ENCODE measurements at regions not wholly inside any gene's neighbourhood (a gene's known extent, or its start where the extent isn't known, plus 50 kb on each side); places are given as distances from the start of the nearest gene placed in this dataset.

DNA sequence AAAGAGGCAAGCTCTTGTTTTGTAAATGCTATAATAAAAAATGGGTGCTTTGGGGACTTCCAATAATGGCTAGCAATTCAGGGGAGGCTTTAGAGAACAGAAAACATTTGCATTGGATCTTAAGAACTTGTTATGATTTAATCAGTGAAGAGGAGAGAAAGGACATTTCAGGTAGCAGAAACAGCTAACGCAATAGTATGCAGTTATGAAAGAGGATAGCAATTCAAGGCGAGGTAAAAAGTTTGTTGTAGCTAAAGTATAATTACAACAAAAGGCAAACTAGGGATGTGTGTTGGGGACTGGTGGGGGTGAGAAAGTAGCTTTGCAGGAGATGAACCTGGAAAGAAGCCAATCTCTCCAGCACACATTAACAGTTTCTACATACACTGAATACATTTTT is 558.7 kb upstream of the SEMA6D start:
- H3K27ac ChIP-seq (ENCODE audit: low read depth, low read length), result no peak overlapping the region
- TF ChIP-seq, protein P1, sequence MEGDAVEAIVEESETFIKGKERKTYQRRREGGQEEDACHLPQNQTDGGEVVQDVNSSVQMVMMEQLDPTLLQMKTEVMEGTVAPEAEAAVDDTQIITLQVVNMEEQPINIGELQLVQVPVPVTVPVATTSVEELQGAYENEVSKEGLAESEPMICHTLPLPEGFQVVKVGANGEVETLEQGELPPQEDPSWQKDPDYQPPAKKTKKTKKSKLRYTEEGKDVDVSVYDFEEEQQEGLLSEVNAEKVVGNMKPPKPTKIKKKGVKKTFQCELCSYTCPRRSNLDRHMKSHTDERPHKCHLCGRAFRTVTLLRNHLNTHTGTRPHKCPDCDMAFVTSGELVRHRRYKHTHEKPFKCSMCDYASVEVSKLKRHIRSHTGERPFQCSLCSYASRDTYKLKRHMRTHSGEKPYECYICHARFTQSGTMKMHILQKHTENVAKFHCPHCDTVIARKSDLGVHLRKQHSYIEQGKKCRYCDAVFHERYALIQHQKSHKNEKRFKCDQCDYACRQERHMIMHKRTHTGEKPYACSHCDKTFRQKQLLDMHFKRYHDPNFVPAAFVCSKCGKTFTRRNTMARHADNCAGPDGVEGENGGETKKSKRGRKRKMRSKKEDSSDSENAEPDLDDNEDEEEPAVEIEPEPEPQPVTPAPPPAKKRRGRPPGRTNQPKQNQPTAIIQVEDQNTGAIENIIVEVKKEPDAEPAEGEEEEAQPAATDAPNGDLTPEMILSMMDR (IDR thresholded peaks at IDR 0.05; ENCODE audit: low read depth, low read length, poor library complexity, severe bottlenecking), result no peak
- no peak for TF ChIP-seq EZH2phosphoT487 (IDR thresholded peaks at IDR 0.05; ENCODE audit: borderline replicate concordance, low read length)
- H3K4me2 ChIP-seq (ENCODE audit: low read length), result no peak overlapping the region
- H3F3A ChIP-seq (ENCODE audit: control insufficient read depth, insufficient read depth), result no peaks in the 10 kb centered on the region
- H3K79me2 ChIP-seq (ENCODE audit: control insufficient read depth, low read length), result no peaks in the 10 kb centered on the region
- no peak overlapping the region for H3K4me3 ChIP-seq (ENCODE audit: low read length)
- H3K4me1 ChIP-seq (ENCODE audit: control insufficient read depth, low read length), result no peaks in the 10 kb centered on the region
- no peaks in the 10 kb centered on the region for H3K36me3 ChIP-seq (ENCODE audit: control insufficient read depth, low read length)
- H3K27me3 ChIP-seq (ENCODE audit: control insufficient read depth, low read length), result no peaks in the 10 kb centered on the region
- H3K9me2 ChIP-seq (replicated peaks; ENCODE audit: control insufficient read depth, low read length), result no peaks in the 10 kb centered on the region
- no peaks in the 10 kb centered on the region for H3K9me3 ChIP-seq (ENCODE audit: control insufficient read depth, insufficient read depth, low read length)
- no peaks in the 10 kb centered on the region for H4K20me1 ChIP-seq (ENCODE audit: control insufficient read depth, insufficient read depth, low read depth, low read length)

DNA sequence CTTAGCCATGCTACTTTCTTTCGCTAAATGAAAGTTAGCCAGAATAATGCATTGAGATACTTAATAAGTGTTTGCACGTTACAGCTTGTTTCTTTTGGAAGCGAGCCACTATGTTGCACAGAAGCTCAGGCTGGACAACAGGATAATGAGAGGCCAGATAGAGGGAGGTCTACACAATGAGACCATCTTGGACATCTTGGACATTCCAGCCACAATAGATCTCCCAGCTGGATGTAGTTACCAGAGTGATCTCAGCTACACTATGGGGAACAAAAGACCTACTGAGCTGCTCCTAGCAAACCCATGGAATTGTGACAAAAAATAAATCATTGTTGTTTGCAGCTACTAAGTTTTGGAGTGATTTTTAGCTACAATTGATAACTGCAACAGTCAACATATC is 540.1 kb upstream of the SEMA6D start:
- Histone ChIP-seq H3K27ac (ENCODE audit: low read depth, low read length) (no peak overlapping the region), H3K36me3 (ENCODE audit: control insufficient read depth, low read length) (no peaks in the 10 kb centered on the region), H3F3A (ENCODE audit: control insufficient read depth, insufficient read depth) (no peaks in the 10 kb centered on the region), H3K4me1 (ENCODE audit: control insufficient read depth, low read length) (no peaks in the 10 kb centered on the region), H4K20me1 (ENCODE audit: control insufficient read depth, insufficient read depth, low read depth, low read length) (no peaks in the 10 kb centered on the region), H3K4me2 (ENCODE audit: low read length) (no peak overlapping the region), H3K27me3 (ENCODE audit: control insufficient read depth, low read length) (no peaks in the 10 kb centered on the region), H3K4me3 (ENCODE audit: low read length) (no peak overlapping the region), H3K9me3 (ENCODE audit: control insufficient read depth, insufficient read depth, low read length) (no peaks in the 10 kb centered on the region), H3K79me2 (ENCODE audit: control insufficient read depth, low read length) (no peaks in the 10 kb centered on the region), H3K9me2 (replicated peaks; ENCODE audit: control insufficient read depth, low read length) (no peaks in the 10 kb centered on the region)
- TF ChIP-seq, protein P1 (IDR thresholded peaks at IDR 0.05; ENCODE audit: low read depth, low read length, poor library complexity, severe bottlenecking), result no peak
- no peak for TF ChIP-seq EZH2phosphoT487 (IDR thresholded peaks at IDR 0.05; ENCODE audit: borderline replicate concordance, low read length)

DNA sequence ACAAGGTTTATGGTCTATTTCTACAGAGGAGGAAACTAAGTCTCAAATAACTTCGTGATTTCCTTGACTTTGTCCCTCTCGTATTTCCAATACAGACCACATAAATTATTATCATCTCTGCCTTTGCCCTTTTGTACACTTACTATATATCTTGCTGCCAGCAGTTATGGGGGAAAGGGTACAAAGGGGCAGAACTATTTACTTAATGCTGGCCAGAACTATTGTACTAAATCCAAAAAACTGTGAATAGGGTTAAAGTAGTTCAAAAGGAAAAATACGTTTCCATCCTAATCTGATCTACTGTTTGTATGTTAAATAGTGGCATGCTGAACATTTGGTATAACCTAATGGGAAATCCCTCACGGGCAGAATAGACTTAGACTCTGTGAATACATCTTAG is 537.3 kb upstream of the SEMA6D start:
- Histone ChIP-seq H3K27me3 (ENCODE audit: control insufficient read depth, low read length) (no peaks in the 10 kb centered on the region), H3K4me3 (ENCODE audit: low read length) (no peak overlapping the region), H3K9me2 (replicated peaks; ENCODE audit: control insufficient read depth, low read length) (no peaks in the 10 kb centered on the region), H4K20me1 (ENCODE audit: control insufficient read depth, insufficient read depth, low read depth, low read length) (no peaks in the 10 kb centered on the region), H3K4me2 (ENCODE audit: low read length) (no peak overlapping the region), H3K79me2 (ENCODE audit: control insufficient read depth, low read length) (no peaks in the 10 kb centered on the region), H3K27ac (ENCODE audit: low read depth, low read length) (no peak overlapping the region), H3K4me1 (ENCODE audit: control insufficient read depth, low read length) (no peaks in the 10 kb centered on the region), H3K36me3 (ENCODE audit: control insufficient read depth, low read length) (no peaks in the 10 kb centered on the region), H3K9me3 (ENCODE audit: control insufficient read depth, insufficient read depth, low read length) (peaks cover 5% of the 10 kb centered on the region; the same call in 1 of the 2 replicates), H3F3A (ENCODE audit: control insufficient read depth, insufficient read depth) (no peaks in the 10 kb centered on the region)
- no peak for TF ChIP-seq EZH2phosphoT487 (IDR thresholded peaks at IDR 0.05; ENCODE audit: borderline replicate concordance, low read length)
- TF ChIP-seq, protein P1 (IDR thresholded peaks at IDR 0.05; ENCODE audit: low read depth, low read length, poor library complexity, severe bottlenecking), result no peak

DNA sequence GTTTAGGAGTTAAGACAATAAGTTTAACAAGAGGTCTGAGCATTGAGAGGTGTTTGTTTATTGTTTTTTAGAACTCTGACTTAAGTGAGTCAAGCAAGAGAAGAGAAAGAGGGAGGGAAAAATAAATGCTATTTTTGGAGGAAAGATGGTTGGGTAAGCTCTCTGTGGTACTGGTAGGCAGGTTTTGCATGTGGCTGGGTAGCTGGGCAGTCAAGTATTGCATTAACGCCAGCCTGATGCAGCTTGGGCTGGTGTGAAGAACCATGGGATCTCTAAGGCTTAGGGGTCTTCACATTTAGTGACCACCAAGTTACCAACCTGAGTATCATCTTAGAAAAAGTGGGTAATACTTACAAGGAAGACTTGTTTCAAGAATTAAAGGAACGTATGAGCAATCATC is 534.5 kb upstream of the SEMA6D start:
- Histone ChIP-seq H3K4me1 (ENCODE audit: control insufficient read depth, low read length) (no peaks in the 10 kb centered on the region), H3K27ac (ENCODE audit: low read depth, low read length) (no peak overlapping the region), H3K36me3 (ENCODE audit: control insufficient read depth, low read length) (no peaks in the 10 kb centered on the region), H3K9me3 (ENCODE audit: control insufficient read depth, insufficient read depth, low read length) (peaks cover 6% of the 10 kb centered on the region; the same call in 1 of the 2 replicates), H3K79me2 (ENCODE audit: control insufficient read depth, low read length) (no peaks in the 10 kb centered on the region), H3K4me2 (ENCODE audit: low read length) (no peak overlapping the region), H3F3A (ENCODE audit: control insufficient read depth, insufficient read depth) (no peaks in the 10 kb centered on the region), H3K27me3 (ENCODE audit: control insufficient read depth, low read length) (no peaks in the 10 kb centered on the region), H3K4me3 (ENCODE audit: low read length) (no peak overlapping the region), H3K9me2 (replicated peaks; ENCODE audit: control insufficient read depth, low read length) (no peaks in the 10 kb centered on the region), H4K20me1 (ENCODE audit: control insufficient read depth, insufficient read depth, low read depth, low read length) (no peaks in the 10 kb centered on the region)
- no peak for TF ChIP-seq EZH2phosphoT487 (IDR thresholded peaks at IDR 0.05; ENCODE audit: borderline replicate concordance, low read length)
- TF ChIP-seq, protein P1 (IDR thresholded peaks at IDR 0.05; ENCODE audit: low read depth, low read length, poor library complexity, severe bottlenecking), result no peak
